ENCODE measurements at regions not wholly inside any gene's neighbourhood (a gene's known extent, or its start where the extent isn't known, plus 50 kb on each side); places are given as distances from the start of the nearest gene placed in this dataset.

- TF ChIP-seq CTCF (conservative IDR thresholded peaks at IDR 0.05): no peak
- TF ChIP-seq EZH2 (IDR thresholded peaks at IDR 0.05; ENCODE audit: low read depth): no peak
These were observed 421.0 kb upstream of the MIR17HG start for GRCh38 chr13:90926459-90926858.
